Dermis blood vessel endothelial cell (primary cell): ENCODE measurements at regions not wholly inside any gene's neighbourhood (a gene's known extent, or its start where the extent isn't known, plus 50 kb on each side); places are given as distances from the start of the nearest gene placed in this dataset.
A peak's percentile ranks its signal among the peaks of the same experiment; 100 is the strongest.

Source experiments
- DNase-seq: peaks from one replicate; pipeline ENCODE4 v3.0.0; 2010

- no peak for DNase-seq
Observed at GRCh38 chr4:152269448-152270191, 266.3 kb downstream of the FBXW7 start.

GRCh38 chr4:152267811-152268210 is 268.1 kb downstream of the FBXW7 start:
- DNase-seq: no peak

- DNase-seq: peak; percentile 31
Observed at GRCh38 chr4:152266831-152267480, 268.9 kb downstream of the FBXW7 start.

- peak; percentile 77 for DNase-seq
Observed at GRCh38 chr4:152265149-152265621, 270.7 kb downstream of the FBXW7 start.

GRCh38 chr4:152264106-152264505 is 271.8 kb downstream of the FBXW7 start:
- DNase-seq: no peak

- DNase-seq: peak; percentile 49
Observed at GRCh38 chr4:152259866-152260265, 276.0 kb downstream of the FBXW7 start.

- peak; percentile 95 for DNase-seq
Observed at GRCh38 chr4:152258804-152259708, 276.8 kb downstream of the FBXW7 start.

GRCh38 chr4:152258391-152258790 is 277.5 kb downstream of the FBXW7 start:
- no peak for DNase-seq

GRCh38 chr4:152257601-152258066 is 278.3 kb downstream of the FBXW7 start:
- DNase-seq: peak; percentile 63

- no peak for DNase-seq
Observed at GRCh38 chr4:152256996-152257395, 278.9 kb downstream of the FBXW7 start.

GRCh38 chr4:152255437-152255836 is 280.5 kb downstream of the FBXW7 start:
- DNase-seq: peak; percentile 83

GRCh38 chr4:152248347-152248746 is 287.5 kb downstream of the FBXW7 start:
- no peak for DNase-seq

GRCh38 chr4:152247271-152247975 is 288.5 kb downstream of the FBXW7 start:
- no peak for DNase-seq

GRCh38 chr4:152246659-152247058 is 289.2 kb downstream of the FBXW7 start:
- no peak for DNase-seq

GRCh38 chr4:152245680-152246079 is 290.2 kb downstream of the FBXW7 start:
- DNase-seq: no peak

GRCh38 chr4:152244659-152245058 is 291.2 kb downstream of the FBXW7 start:
- no peak for DNase-seq

GRCh38 chr4:152243896-152244595 is 291.8 kb downstream of the FBXW7 start:
- DNase-seq: peak; percentile 97

GRCh38 chr4:152243206-152243605 is 292.7 kb downstream of the FBXW7 start:
- DNase-seq: peak; percentile 39

- no peak for DNase-seq
Observed at GRCh38 chr4:152240232-152240631, 295.7 kb downstream of the FBXW7 start.

GRCh38 chr4:152239216-152239615 is 296.7 kb downstream of the FBXW7 start:
- DNase-seq: no peak

- DNase-seq: no peak
Observed at GRCh38 chr4:152236519-152237056, 299.3 kb downstream of the FBXW7 start.
